HG03060 (cell line): ENCODE measurements at regions not wholly inside any gene's neighbourhood (a gene's known extent, or its start where the extent isn't known, plus 50 kb on each side); places are given as distances from the start of the nearest gene placed in this dataset.

Experiments
- ATAC-seq: cut with Tn5 transposase; IDR thresholded peaks from one replicate; pipeline ENCODE4 v1.9.1; 2021; ENCODE audit warnings: low read depth, moderate number of reproducible peaks; ENCODE audit not compliant: unreplicated experiment

DNA sequence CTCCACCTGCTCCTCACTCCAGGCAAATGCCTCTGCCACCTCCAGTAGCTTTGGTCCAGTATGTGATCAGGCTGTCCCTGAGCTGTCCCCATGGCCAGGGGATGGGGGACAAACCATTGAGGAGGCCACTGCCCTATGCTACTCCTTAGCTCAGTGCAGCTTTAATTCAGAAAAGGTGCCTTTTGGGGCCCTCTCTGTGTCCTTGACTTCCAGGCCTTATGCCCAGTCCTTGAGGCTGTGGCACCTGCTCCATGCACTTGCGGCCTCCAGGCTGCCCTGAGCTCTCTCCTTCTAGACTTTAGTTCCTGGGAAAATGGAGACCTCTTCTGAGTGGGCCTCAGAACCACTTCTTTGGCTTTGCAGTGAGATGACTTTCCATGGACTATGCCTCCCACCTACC, 650.8 kb upstream of the CELF2 start:
- no peak for ATAC-seq

DNA sequence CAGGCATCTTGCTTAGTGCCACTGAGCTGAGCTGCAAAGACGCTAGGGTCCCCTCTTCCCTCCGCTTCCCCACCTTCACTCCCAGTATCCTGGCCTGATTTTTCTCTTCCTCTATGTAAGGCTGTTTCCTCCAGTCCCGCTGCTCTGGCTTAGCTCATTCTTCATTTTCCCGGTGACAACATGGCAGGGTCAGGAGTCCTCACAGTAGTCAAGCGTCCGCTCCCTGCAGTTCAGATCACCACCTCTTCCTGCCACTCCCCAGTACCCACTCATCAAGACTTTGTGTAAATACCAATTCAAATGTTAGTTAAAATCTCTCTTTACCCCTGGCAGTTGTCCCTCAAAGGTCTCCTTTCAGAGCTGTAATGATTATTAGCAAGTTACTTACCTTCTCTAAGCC, 650.4 kb upstream of the CELF2 start:
- no peak for ATAC-seq

DNA sequence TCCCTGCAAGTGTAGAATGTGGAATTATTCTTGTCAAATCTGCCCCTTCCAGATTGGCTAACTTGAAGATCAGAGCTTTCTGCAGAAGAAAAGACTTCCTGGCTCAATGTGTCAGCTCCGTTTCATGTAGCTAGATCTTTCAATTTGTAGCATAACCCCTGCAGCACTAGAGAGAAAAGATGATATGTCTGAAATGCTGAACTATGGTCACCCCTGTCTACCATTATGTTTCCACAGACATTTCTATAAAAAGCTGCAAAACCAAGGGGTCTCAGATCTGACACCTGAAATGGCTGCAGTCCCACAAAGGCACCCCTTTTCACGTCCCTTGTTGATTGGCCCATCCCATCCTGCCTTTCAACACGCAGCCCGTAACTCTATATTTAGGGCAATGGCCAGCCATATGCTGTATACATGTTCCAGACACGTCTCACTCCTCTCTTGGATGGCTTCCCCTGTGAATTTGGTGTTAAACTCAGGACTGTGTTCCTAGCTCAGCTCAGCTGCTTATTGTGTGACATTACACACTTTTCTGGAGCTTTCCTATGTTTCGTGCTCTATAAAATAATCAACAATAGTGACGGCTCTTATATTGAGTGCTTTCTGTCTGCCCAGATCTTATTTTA, 648.6 kb upstream of the CELF2 start:
- no peak for ATAC-seq

DNA sequence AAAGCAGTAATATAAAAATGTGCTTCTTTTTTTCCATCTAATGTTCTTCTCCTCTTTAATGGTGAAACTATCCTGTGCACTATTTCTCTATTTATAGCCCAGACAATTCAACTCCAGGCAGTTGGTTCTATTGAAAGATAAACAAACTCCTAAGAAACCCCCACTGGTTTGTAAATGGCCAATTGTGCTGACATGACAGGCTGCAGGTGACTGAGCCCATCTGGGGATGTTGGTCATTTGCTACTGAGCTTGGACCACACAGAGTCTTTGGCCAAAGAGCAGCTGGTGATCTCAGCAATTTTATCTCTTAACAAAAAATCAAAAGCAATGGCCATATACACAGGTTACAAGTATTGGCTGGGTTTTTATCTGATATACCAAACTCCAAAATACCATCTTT, 631.8 kb upstream of the CELF2 start:
- ATAC-seq = no peak

DNA sequence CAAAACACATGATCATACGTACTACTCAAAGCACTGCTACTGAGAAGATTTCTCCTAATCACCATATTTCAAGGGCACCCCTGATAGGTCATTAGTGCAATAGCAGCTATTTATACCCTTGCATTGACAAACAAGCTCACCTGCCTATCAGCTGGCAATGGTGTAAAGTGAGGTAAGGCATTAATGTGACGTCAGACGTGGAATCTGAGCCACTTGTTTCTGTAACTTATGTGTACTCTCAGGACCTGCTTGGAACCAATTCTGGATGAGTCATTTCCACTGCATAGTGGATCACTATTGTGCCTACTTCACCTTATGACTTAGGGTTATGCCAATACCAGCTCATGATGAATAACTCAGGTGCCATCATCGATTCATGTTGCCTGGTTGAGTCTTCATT, 628.5 kb upstream of the CELF2 start:
- ATAC-seq = no peak

DNA sequence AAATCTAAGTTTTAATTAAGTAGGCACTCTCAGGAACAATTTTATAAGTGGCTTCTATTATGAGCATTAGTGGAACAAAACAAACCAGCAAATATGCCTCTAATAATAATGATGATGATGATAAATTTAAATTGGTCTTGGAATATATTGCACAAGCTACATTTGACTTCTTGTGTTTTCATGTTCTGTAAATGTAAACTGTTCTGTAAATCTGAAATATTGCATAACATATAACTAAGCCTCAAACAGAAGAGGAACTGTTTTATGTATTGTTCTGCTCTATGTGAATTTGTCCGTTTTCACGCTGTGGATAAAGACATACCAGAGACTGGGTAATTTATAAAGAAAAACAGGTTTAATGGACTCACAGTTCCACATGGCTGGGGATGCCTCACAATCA, 625.2 kb upstream of the CELF2 start:
- ATAC-seq = no peak

DNA sequence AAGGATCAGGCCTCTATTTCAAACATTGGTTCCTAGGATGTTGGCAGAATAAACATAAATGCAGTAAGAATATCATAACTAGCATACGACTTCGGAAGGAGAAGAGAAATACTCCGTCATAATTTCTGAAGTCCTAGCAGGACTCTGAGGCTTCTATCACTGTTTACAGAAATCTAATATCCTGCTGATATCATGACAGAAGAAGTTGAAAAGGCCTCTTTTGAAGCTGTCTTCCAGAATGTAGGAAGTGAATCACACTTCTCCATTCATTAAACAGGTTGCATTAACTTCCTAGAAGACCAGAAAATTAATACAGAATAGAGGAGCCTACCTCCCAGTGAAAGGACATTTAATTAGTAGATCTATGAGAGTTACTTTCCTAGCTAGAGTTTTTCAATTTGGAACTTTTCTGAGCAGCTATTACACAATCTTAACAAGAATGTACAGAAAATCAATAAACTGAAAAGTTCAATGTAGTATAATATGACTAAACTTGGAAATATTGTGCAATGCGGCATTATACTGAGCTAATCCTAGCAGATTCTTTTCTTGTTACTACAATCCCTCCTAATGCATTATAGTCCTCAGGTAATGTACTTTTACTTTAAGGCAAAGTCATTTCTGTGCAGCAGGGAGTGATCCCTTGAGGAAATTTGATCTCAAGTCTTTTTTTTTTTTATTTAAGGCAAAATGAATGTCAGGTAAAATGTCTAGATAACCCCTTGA, 622.6 kb upstream of the CELF2 start:
- ATAC-seq = no peak

DNA sequence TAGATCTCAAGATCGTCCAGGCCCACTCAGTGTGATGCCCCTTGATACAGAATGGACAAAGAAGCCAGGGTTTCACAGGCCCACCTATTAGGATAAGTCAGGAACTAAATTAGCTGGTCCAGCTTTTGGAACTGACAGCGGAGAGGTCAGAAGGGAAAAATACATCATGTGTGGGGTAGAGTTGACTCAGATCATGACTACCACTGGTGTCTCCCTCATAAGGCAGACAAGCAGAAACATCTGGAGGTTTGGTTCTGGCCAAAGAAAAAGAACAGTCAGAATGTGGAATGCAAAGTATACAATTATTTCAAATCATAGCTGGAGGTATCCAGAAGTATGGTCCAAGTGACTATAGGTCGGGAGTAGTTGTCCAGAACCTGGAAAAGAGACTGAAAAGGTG, 621.1 kb upstream of the CELF2 start:
- ATAC-seq = no peak

DNA sequence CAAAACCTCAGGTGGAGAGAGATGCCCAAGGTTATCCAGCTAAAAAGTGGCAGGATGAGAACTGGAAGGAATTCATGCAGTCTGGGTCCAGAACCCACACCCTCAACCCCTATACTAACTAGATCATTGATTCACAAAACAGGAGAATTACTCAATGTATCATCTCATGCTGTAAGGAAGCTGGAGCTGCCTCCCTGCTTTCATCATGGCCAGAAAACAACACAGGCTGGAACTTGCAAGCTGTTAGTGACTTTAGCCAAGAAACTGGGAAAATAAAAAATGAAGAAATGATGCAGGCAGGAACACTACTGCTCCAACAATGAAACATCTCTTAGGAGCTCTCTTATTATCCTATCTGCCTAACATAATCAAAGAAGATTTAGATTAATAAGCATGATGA, 619.8 kb upstream of the CELF2 start:
- no peak for ATAC-seq

DNA sequence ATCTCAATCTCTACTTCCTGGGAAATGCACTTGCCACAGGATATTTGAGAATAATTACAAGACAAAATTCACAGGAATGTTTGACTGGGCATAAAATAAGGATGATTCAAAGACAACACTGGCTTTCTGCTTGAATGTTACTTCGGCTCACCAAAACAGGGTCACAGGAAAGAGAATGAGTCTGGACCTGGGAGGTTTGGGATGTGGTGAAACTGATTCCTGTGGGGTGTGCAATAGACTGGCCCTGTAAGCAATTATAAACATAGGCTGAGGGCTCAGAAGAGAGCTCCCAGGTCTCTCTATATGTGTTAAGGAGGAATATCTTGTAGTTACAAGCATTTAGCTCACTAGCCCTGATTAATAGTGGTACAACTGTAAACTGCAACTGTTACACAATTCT, 613.9 kb upstream of the CELF2 start:
- no peak for ATAC-seq

DNA sequence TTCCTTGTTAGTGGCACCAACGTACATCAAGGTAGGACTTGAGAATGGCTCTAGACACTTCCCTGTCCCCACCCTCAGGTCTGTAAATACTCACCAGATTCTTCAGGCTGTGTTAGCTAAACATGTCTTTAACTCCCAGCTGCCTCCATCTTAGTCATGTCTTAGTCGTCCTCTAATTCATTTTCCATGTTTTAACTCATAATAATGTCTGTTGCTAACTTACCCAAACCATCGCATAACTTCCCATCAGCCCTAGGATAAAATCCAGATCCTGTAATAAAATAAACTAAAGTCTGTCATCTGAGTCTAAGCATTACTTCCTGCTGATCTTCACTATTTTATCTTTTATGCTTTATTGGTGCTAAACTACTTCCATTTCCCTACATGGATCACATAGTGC, 600.0 kb upstream of the CELF2 start:
- ATAC-seq = no peak

DNA sequence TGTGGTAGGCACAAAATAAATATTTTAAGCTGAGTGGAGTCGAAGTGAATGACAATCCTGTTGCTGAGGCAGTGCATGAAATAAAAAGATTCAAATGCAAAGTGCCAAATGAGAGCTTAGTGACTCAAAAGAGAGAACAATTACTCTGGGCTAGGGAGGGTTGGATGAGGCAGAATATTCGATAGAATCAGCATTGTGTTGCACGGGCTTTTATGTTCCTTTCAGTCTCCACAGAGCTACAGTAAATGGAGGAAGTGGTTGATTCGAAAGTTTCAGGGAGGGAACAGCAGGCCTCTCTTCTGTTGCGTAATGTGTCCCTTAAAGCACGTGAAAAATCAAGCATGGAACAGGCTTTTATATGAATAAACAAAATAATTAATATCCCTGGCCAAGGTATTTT, 599.3 kb upstream of the CELF2 start:
- peak; percentile 97 for ATAC-seq

DNA sequence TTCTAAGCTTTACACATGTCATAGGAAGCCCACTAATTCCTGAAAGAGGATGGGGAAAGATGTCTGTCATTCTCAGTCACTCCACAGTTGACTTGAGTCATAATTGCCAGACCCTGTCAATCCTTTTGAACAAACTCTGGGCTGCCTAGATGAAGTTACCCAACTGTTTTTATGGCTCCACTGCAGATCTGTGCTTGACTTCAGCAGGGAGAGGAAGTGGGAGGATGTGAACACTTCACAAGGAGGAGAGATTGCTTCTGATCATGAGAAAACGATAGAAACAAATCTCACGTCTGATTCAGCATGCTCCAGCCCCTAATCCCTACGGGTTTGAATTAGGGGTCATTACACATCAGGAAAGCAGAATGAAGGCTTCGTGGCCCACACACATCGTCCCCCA, 596.6 kb upstream of the CELF2 start:
- no peak for ATAC-seq

DNA sequence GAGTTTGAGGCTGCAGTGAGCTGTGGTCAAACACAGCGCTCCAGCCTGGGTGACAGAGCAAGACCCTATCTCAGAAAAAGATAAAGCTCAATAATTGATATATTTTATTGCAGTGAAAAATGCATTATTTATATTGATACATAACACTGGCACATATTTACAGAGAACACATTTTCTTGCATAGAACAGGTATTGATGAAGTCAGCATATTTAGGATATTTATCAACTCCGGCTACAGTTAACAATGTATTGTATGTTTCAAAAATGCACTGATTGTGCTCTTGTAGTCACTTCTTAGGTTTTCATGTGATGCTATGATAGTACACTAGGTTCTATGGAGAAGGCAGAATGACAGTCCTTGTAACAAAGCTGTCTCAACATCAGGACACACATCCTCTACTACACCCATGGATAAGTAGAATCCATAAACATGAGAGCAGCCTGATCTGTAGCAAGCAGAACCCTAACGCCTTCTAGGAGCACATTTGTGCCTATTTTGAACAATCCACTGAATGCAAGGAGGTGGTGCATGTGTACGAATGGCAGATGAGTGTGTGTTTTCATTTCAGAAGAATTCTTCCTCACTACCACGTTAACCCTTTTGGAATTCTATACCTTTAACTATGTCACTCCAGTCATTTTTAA, 586.1 kb upstream of the CELF2 start:
- no peak for ATAC-seq

DNA sequence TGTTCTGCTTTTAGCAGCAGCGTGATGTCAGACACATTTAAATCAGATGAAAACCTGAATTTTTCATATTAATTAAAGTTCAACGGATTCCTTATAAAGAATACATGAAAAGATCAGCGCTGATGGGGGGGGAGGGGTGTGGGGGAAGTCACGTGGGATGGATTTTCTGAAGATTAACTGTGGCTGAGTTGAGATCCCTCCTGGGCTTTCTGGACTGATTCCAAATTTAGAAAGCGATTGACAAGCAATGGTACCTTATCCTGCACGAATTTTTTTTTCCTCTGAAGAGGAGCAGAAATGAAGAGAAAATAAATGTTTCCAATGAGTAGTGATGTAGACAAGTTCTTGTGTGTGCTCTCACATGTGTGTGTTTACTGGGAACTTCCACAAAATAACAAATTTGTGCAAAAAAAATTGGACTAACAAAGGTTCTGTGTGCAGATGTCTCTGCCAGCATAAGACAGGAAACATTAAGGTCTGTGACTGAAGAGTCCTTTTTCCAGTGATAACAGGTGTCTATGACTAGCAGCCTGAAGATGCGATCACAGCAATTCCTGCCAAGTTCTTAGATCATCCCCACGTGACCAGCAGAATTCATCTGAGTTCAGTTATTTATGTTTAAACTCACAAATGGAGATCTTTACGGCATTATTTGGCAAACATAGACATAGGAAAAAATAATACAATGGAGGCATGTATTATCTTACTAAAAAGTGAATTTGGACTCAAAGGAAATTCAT, 585.2 kb upstream of the CELF2 start:
- ATAC-seq = no peak

DNA sequence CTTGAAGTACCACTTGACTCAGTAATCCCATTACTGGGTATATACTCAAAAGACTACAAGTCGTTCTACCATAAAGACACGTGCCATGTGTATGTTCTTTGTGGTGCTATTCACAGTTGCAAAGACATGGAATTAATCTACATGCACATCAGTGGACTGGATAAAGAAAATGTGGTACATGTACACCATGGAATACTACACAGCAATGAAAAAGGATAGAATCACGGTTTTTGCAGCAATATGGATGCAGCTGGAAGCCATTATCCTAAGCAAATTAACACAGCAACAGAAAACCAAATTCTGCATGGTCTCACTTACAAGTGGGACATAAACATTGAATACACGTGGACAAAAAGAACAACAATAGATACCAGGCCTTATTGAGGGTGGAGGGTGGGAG, 583.4 kb upstream of the CELF2 start:
- ATAC-seq = no peak

DNA sequence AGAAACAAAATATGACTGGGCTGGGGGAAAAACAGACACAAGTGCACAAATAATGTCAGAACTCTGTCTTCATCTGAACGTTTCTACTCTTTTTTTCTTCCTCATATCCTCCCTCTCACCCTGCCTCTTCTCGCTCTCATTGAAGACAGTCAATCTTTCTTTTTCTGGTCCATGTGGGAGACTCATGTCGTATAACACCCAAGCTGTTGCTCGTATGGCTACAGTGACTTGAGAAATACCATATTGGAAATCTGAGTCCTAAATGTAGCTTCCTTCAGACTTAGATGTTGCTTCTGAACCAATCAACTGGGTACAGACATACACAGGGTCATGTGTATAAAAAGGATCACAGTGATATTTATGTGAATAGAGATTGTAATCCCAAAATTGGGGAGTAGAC, 579.8 kb upstream of the CELF2 start:
- no peak for ATAC-seq

DNA sequence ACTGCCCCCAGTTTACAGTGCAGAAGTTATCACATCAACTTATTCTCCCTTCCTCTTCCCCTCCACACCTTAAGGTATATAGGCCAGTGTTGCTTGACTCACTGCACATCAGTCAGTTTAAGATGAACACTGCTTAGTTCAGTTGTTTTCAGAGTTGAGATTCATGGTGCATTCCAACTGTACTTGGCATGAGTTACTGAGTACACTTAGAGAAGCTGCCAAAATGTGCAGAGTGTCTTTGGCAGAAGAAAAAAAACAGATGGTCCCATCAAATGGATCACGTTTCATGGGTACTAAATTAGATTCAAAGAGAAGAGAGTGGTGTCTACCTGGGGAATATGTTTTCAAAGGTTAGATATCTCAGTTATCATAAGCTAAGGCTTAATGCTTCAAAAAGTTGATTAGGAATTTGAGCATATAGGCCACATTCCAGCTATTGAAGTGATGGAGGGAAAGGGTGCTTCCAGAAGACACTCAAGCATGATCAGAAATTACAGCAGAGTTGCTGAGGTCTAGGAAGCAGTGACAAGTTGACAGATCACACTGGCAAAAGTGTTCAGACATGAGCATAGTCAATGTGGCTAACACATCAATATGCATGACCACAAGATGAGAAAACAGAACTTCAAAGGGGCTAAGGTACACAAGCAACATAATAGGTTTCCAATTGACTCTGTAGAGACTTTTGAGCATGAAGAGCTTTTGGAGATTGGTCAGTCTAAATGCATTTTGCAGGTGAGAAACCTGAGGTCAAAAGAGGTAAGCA, 579.2 kb upstream of the CELF2 start:
- ATAC-seq = no peak

DNA sequence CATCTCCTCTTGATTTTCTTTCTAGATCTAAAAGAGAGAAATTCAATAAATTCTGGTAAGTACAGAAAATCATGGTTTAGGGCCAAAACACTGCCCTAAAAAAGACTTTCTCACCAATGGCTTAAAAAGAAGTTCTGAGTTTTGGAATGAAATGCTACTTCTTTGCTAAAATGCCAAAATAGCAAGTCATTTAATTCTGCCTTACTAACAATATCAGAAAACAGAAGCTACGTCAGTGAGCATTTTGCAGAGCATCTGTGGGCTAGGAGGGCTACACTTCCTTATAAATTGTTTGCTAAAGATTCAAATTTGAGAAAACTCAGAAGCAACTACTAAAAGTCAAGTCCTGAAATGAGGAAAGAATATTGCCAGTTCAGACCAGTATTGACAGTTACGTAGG, 560.8 kb upstream of the CELF2 start:
- ATAC-seq = no peak

DNA sequence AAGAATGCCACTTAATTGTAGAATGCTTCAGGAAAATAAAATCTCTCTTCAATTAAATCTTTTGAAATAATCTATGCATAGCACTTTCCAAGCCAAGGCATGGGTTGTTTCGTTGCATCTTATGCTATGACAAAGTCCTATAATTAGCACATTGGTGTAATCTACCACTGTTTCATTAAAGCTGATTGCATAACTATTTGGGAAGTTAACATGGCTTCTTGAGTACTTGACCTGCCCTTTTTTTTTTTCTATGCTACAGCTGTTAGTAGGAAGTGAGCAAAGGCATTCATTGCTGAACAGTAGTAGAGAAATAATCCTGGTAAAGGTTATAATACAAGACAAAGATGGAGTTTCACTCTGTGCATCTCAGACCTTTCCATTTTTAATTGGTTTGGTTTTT, 557.2 kb upstream of the CELF2 start:
- ATAC-seq = no peak
